GM12878 (cell line): ENCODE measurements at regions not wholly inside any gene's neighbourhood (a gene's known extent, or its start where the extent isn't known, plus 50 kb on each side); places are given as distances from the start of the nearest gene placed in this dataset.

ENCODE experiments used
- E2F4 ChIP-seq: IDR thresholded peaks from 2 replicates; pipeline ENCODE4 v1.6.1; 2012; ENCODE audit warnings: low read depth, low read length, improper control_type of control experiment
- GABPA ChIP-seq: IDR thresholded peaks from 2 replicates; pipeline ENCODE4 v1.6.1; 2014; ENCODE audit warnings: antibody characterized with exemption, low read depth, mild to moderate bottlenecking, inconsistent platforms
- JUND ChIP-seq: IDR thresholded peaks from 2 replicates; pipeline ENCODE4 v1.6.1; 2012; ENCODE audit warnings: low read depth, mild to moderate bottlenecking, low read length, improper control_type of control experiment, moderate library complexity
- NFXL1 ChIP-seq: fragments of 450-650 bp; IDR thresholded peaks from 2 replicates; pipeline ENCODE4 v1.6.1; 2017; ENCODE audit warnings: antibody characterized with exemption, mild to moderate bottlenecking, borderline replicate concordance
- NKRF ChIP-seq: fragments of 450-650 bp; conservative IDR thresholded peaks from 2 replicates; pipeline ENCODE4 v1.6.1; 2017; ENCODE audit warnings: mild to moderate bottlenecking, moderate library complexity
- PRDM15 ChIP-seq: fragments of 450-650 bp; formaldehyde crosslinking; IDR thresholded peaks from 2 replicates; pipeline ENCODE4 v1.4.0; 2020; ENCODE audit warnings: mild to moderate bottlenecking, moderate library complexity
- RAD21 ChIP-seq: IDR thresholded peaks from 2 replicates; pipeline ENCODE4 v1.6.1; 2011; ENCODE audit warnings: mild to moderate bottlenecking, low read depth, low read length, moderate library complexity; ENCODE audit not compliant: insufficient read depth
- SPI1 ChIP-seq: IDR thresholded peaks from 2 replicates; pipeline ENCODE4 v1.6.1; 2011; ENCODE audit warnings: low read depth, mild to moderate bottlenecking, low read length, moderate library complexity, borderline replicate concordance; ENCODE audit not compliant: insufficient read depth
- ZNF24 ChIP-seq: fragments of 450-650 bp; IDR thresholded peaks from 2 replicates; pipeline ENCODE4 v1.6.1; 2017; ENCODE audit warnings: antibody characterized with exemption, mild to moderate bottlenecking

- no peak for TF ChIP-seq JUND
- TF ChIP-seq NKRF: no peak
- TF ChIP-seq SPI1: no peak
- no peak for TF ChIP-seq ZNF24
- TF ChIP-seq GABPA: no peak
- TF ChIP-seq RAD21: no peak
- no peak for TF ChIP-seq E2F4
- no peak for TF ChIP-seq PRDM15 (CRISPR knock-in tag)
- TF ChIP-seq NFXL1: no peak
These were observed 94.3 kb upstream of the TMEM18 start (continued) for GRCh38 chr2:771538-771937.
